ENCODE measurements at regions not wholly inside any gene's neighbourhood (a gene's known extent, or its start where the extent isn't known, plus 50 kb on each side); places are given as distances from the start of the nearest gene placed in this dataset.

GRCh38 chr12:126191031-126191891 lies 1126.0 kb downstream of the AACS start:
- Histone ChIP-seq H3K4me3 (ENCODE audit: low read length) (no peak overlapping the region), H3K27ac (ENCODE audit: low read length) (no peak overlapping the region), H3K27me3 (ENCODE audit: low read length) (no peaks in the 10 kb centered on the region), H2AFZ (ENCODE audit: low read length) (no peak overlapping the region), H3K9ac (ENCODE audit: low read length) (no peak overlapping the region), H3K4me2 (ENCODE audit: low read depth, low read length, poor library complexity, severe bottlenecking) (no peak overlapping the region), H3K79me2 (ENCODE audit: low read length) (no peaks in the 10 kb centered on the region), H3K9me3 (ENCODE audit: low read length) (peaks cover 8% of the 10 kb centered on the region), H3K4me1 (ENCODE audit: low read length) (peaks cover 10% of the 10 kb centered on the region), H4K20me1 (ENCODE audit: insufficient read depth, low read depth, low read length) (no peaks in the 10 kb centered on the region), H3K36me3 (ENCODE audit: insufficient read depth, low read length) (no peaks in the 10 kb centered on the region), H3K9me2 (replicated peaks; ENCODE audit: insufficient read depth, low read length) (no peaks in the 10 kb centered on the region)
- DNase-seq: no peak

- Histone ChIP-seq H3K4me3 (ENCODE audit: low read length) (no peak overlapping the region), H3K4me2 (ENCODE audit: low read depth, low read length, poor library complexity, severe bottlenecking) (no peak overlapping the region), H3K27me3 (ENCODE audit: low read length) (no peaks in the 10 kb centered on the region), H3K9me3 (ENCODE audit: low read length) (peaks cover 8% of the 10 kb centered on the region), H3K9ac (ENCODE audit: low read length) (no peak overlapping the region), H3K4me1 (ENCODE audit: low read length) (peaks cover 10% of the 10 kb centered on the region), H3K27ac (ENCODE audit: low read length) (no peak overlapping the region), H3K9me2 (replicated peaks; ENCODE audit: insufficient read depth, low read length) (no peaks in the 10 kb centered on the region), H4K20me1 (ENCODE audit: insufficient read depth, low read depth, low read length) (no peaks in the 10 kb centered on the region), H3K36me3 (ENCODE audit: insufficient read depth, low read length) (no peaks in the 10 kb centered on the region), H2AFZ (ENCODE audit: low read length) (no peak overlapping the region), H3K79me2 (ENCODE audit: low read length) (no peaks in the 10 kb centered on the region)
- DNase-seq: no peak
These were observed 1126.7 kb downstream of the AACS start for GRCh38 chr12:126191949-126192348.

GRCh38 chr12:126193190-126193589 lies 1128.0 kb downstream of the AACS start:
- Histone ChIP-seq H4K20me1 (ENCODE audit: insufficient read depth, low read depth, low read length) (no peaks in the 10 kb centered on the region), H3K27ac (ENCODE audit: low read length) (no peak overlapping the region), H3K9ac (ENCODE audit: low read length) (no peak overlapping the region), H3K9me3 (ENCODE audit: low read length) (peaks cover 5% of the 10 kb centered on the region; the same call in 1 of the 2 replicates), H3K4me3 (ENCODE audit: low read length) (no peak overlapping the region), H3K36me3 (ENCODE audit: insufficient read depth, low read length) (no peaks in the 10 kb centered on the region), H3K79me2 (ENCODE audit: low read length) (no peaks in the 10 kb centered on the region), H3K4me1 (ENCODE audit: low read length) (peaks cover 10% of the 10 kb centered on the region), H3K4me2 (ENCODE audit: low read depth, low read length, poor library complexity, severe bottlenecking) (no peak overlapping the region), H3K9me2 (replicated peaks; ENCODE audit: insufficient read depth, low read length) (no peaks in the 10 kb centered on the region), H2AFZ (ENCODE audit: low read length) (no peak overlapping the region), H3K27me3 (ENCODE audit: low read length) (no peaks in the 10 kb centered on the region)
- no peak for DNase-seq

GRCh38 chr12:126196263-126196662 lies 1131.0 kb downstream of the AACS start:
- H3K27ac ChIP-seq (ENCODE audit: low read length): no peak overlapping the region
- H3K27me3 ChIP-seq (ENCODE audit: low read length): no peaks in the 10 kb centered on the region
- H3K9me3 ChIP-seq (ENCODE audit: low read length): peaks cover 5% of the 10 kb centered on the region; the same call in 1 of the 2 replicates
- H3K4me3 ChIP-seq (ENCODE audit: low read length): no peak overlapping the region
- H4K20me1 ChIP-seq (ENCODE audit: insufficient read depth, low read depth, low read length): no peaks in the 10 kb centered on the region
- H2AFZ ChIP-seq (ENCODE audit: low read length): no peak overlapping the region
- DNase-seq: no peak
- no peaks in the 10 kb centered on the region for H3K79me2 ChIP-seq (ENCODE audit: low read length)
- no peak overlapping the region for H3K9ac ChIP-seq (ENCODE audit: low read length)
- H3K4me1 ChIP-seq (ENCODE audit: low read length): peaks cover 10% of the 10 kb centered on the region
- no peaks in the 10 kb centered on the region for H3K36me3 ChIP-seq (ENCODE audit: insufficient read depth, low read length)
- H3K9me2 ChIP-seq (replicated peaks; ENCODE audit: insufficient read depth, low read length): no peaks in the 10 kb centered on the region
- H3K4me2 ChIP-seq (ENCODE audit: low read depth, low read length, poor library complexity, severe bottlenecking): no peak overlapping the region

GRCh38 chr12:126198516-126198915 lies 1133.3 kb downstream of the AACS start:
- Histone ChIP-seq H3K4me3 (ENCODE audit: low read length) (no peak overlapping the region), H3K9ac (ENCODE audit: low read length) (no peak overlapping the region), H3K9me2 (replicated peaks; ENCODE audit: insufficient read depth, low read length) (no peaks in the 10 kb centered on the region), H4K20me1 (ENCODE audit: insufficient read depth, low read depth, low read length) (no peaks in the 10 kb centered on the region), H3K4me1 (ENCODE audit: low read length) (peaks cover under 1% of the 10 kb centered on the region), H3K9me3 (ENCODE audit: low read length) (no peaks in the 10 kb centered on the region; the same call in 1 of the 2 replicates), H3K27me3 (ENCODE audit: low read length) (no peaks in the 10 kb centered on the region), H3K36me3 (ENCODE audit: insufficient read depth, low read length) (no peaks in the 10 kb centered on the region), H2AFZ (ENCODE audit: low read length) (no peak overlapping the region), H3K79me2 (ENCODE audit: low read length) (no peaks in the 10 kb centered on the region), H3K4me2 (ENCODE audit: low read depth, low read length, poor library complexity, severe bottlenecking) (no peak overlapping the region), H3K27ac (ENCODE audit: low read length) (no peak overlapping the region)
- DNase-seq: no peak

- Histone ChIP-seq H3K9me2 (replicated peaks; ENCODE audit: insufficient read depth, low read length) (no peaks in the 10 kb centered on the region), H3K4me3 (ENCODE audit: low read length) (no peak overlapping the region), H3K79me2 (ENCODE audit: low read length) (no peaks in the 10 kb centered on the region), H3K9me3 (ENCODE audit: low read length) (peaks cover 5% of the 10 kb centered on the region; the same call in 1 of the 2 replicates), H3K4me2 (ENCODE audit: low read depth, low read length, poor library complexity, severe bottlenecking) (no peak overlapping the region), H3K27ac (ENCODE audit: low read length) (no peak overlapping the region), H3K36me3 (ENCODE audit: insufficient read depth, low read length) (no peaks in the 10 kb centered on the region), H2AFZ (ENCODE audit: low read length) (no peak overlapping the region), H3K9ac (ENCODE audit: low read length) (no peak overlapping the region), H4K20me1 (ENCODE audit: insufficient read depth, low read depth, low read length) (no peaks in the 10 kb centered on the region), H3K4me1 (ENCODE audit: low read length) (no peaks in the 10 kb centered on the region), H3K27me3 (ENCODE audit: low read length) (no peaks in the 10 kb centered on the region)
- no peak for DNase-seq
These were observed 1133.9 kb downstream of the AACS start for GRCh38 chr12:126198966-126199692.

- H3K4me2 ChIP-seq (ENCODE audit: low read depth, low read length, poor library complexity, severe bottlenecking): no peak overlapping the region
- peaks cover 5% of the 10 kb centered on the region; the same call in 1 of the 2 replicates for H3K9me3 ChIP-seq (ENCODE audit: low read length)
- no peaks in the 10 kb centered on the region for H3K36me3 ChIP-seq (ENCODE audit: insufficient read depth, low read length)
- no peaks in the 10 kb centered on the region for H3K27me3 ChIP-seq (ENCODE audit: low read length)
- no peak overlapping the region for H3K27ac ChIP-seq (ENCODE audit: low read length)
- H2AFZ ChIP-seq (ENCODE audit: low read length): no peak overlapping the region
- no peaks in the 10 kb centered on the region for H3K4me1 ChIP-seq (ENCODE audit: low read length)
- no peaks in the 10 kb centered on the region for H3K79me2 ChIP-seq (ENCODE audit: low read length)
- no peak overlapping the region for H3K4me3 ChIP-seq (ENCODE audit: low read length)
- no peak overlapping the region for H3K9ac ChIP-seq (ENCODE audit: low read length)
- no peak for DNase-seq
- no peaks in the 10 kb centered on the region for H3K9me2 ChIP-seq (replicated peaks; ENCODE audit: insufficient read depth, low read length)
- no peaks in the 10 kb centered on the region for H4K20me1 ChIP-seq (ENCODE audit: insufficient read depth, low read depth, low read length)
These were observed 1136.8 kb downstream of the AACS start for GRCh38 chr12:126201981-126202537.

GRCh38 chr12:126204326-126204725 lies 1139.1 kb downstream of the AACS start:
- DNase-seq: no peak
- no peaks in the 10 kb centered on the region for H3K36me3 ChIP-seq (ENCODE audit: insufficient read depth, low read length)
- no peaks in the 10 kb centered on the region for H3K27me3 ChIP-seq (ENCODE audit: low read length)
- H3K9ac ChIP-seq (ENCODE audit: low read length): no peak overlapping the region
- H3K9me3 ChIP-seq (ENCODE audit: low read length): peaks cover 5% of the 10 kb centered on the region; the same call in 1 of the 2 replicates
- H2AFZ ChIP-seq (ENCODE audit: low read length): no peak overlapping the region
- no peak overlapping the region for H3K4me2 ChIP-seq (ENCODE audit: low read depth, low read length, poor library complexity, severe bottlenecking)
- no peak overlapping the region for H3K4me3 ChIP-seq (ENCODE audit: low read length)
- no peaks in the 10 kb centered on the region for H3K79me2 ChIP-seq (ENCODE audit: low read length)
- H3K4me1 ChIP-seq (ENCODE audit: low read length): no peaks in the 10 kb centered on the region
- no peaks in the 10 kb centered on the region for H4K20me1 ChIP-seq (ENCODE audit: insufficient read depth, low read depth, low read length)
- H3K9me2 ChIP-seq (replicated peaks; ENCODE audit: insufficient read depth, low read length): no peaks in the 10 kb centered on the region
- no peak overlapping the region for H3K27ac ChIP-seq (ENCODE audit: low read length)
